DOHH2 (cell line): ENCODE measurements at regions not wholly inside any gene's neighbourhood (a gene's known extent, or its start where the extent isn't known, plus 50 kb on each side); places are given as distances from the start of the nearest gene placed in this dataset.

ENCODE experiments used
- H3F3A ChIP-seq: fragments of 200-600 bp; sonication (generic), shearing (Covaris generic); 2 replicates; pipeline ENCODE4 v1.6.0; 2016; ENCODE audit warnings: antibody characterized with exemption, mild to moderate bottlenecking; ENCODE audit not compliant: control insufficient read depth, insufficient read depth
- H3K27ac ChIP-seq: fragments of 200-600 bp; sonication (generic); 2 replicates; pipeline ENCODE4 v1.5.1; 2014; ENCODE audit warnings: low read depth, mild to moderate bottlenecking, low read length, moderate library complexity
- H3K27me3 ChIP-seq: fragments of 200-600 bp; sonication (generic); 2 replicates; pipeline ENCODE4 v1.6.1; 2014; ENCODE audit warnings: mild to moderate bottlenecking, low read length, mixed read lengths; ENCODE audit not compliant: control insufficient read depth
- H3K36me3 ChIP-seq: fragments of 200-600 bp; sonication (generic); 2 replicates; pipeline ENCODE4 v1.6.1; 2014; ENCODE audit warnings: mild to moderate bottlenecking, low read length, moderate library complexity, mixed read lengths; ENCODE audit not compliant: control insufficient read depth
- H3K4me1 ChIP-seq: fragments of 200-600 bp; sonication (generic); 2 replicates; pipeline ENCODE4 v1.6.1; 2014; ENCODE audit warnings: mild to moderate bottlenecking, low read length, mixed read lengths; ENCODE audit not compliant: control insufficient read depth
- H3K4me2 ChIP-seq: fragments of 200-600 bp; sonication (generic); 2 replicates; pipeline ENCODE4 v1.6.0; 2014; ENCODE audit warnings: mild to moderate bottlenecking, low read length, moderate library complexity
- H3K4me3 ChIP-seq: fragments of 200-600 bp; sonication (generic); 2 replicates; pipeline ENCODE4 v1.5.1; 2014; ENCODE audit warnings: mild to moderate bottlenecking, low read length, mixed read lengths
- H3K79me2 ChIP-seq: fragments of 200-600 bp; sonication (generic); 2 replicates; pipeline ENCODE4 v1.6.1; 2014; ENCODE audit warnings: mild to moderate bottlenecking, low read length, mixed read lengths; ENCODE audit not compliant: control insufficient read depth
- H3K9me2 ChIP-seq: fragments of 200-600 bp; sonication (generic); replicated peaks from 2 replicates; pipeline ENCODE4 v1.6.1; 2014; ENCODE audit warnings: mild to moderate bottlenecking, low read length, mixed read lengths; ENCODE audit not compliant: control insufficient read depth
- H3K9me3 ChIP-seq: fragments of 200-600 bp; sonication (generic); 2 replicates; pipeline ENCODE4 v1.6.1; 2014; ENCODE audit warnings: antibody characterized with exemption, low read length, mixed read lengths; ENCODE audit not compliant: control insufficient read depth, insufficient read depth
- H4K20me1 ChIP-seq: fragments of 200-600 bp; sonication (generic); 2 replicates; pipeline ENCODE4 v1.6.0; 2014; ENCODE audit warnings: low read depth, mild to moderate bottlenecking, antibody characterized with exemption, low read length, moderate library complexity; ENCODE audit not compliant: control insufficient read depth, insufficient read depth
- EZH2phosphoT487 ChIP-seq: fragments of 200-600 bp; sonication (generic); IDR thresholded peaks from 2 replicates; pipeline ENCODE4 v1.6.1; 2017; ENCODE audit warnings: borderline replicate concordance, mild to moderate bottlenecking, antibody characterized with exemption, low read length, moderate library complexity, mixed read lengths
- TF ChIP-seq, protein P1 (sequence below): fragments of 200-600 bp; sonication (generic); IDR thresholded peaks from one replicate; pipeline ENCODE4 v1.5.1; 2014; ENCODE audit warnings: antibody characterized with exemption, mild to moderate bottlenecking, low read depth, low read length; ENCODE audit not compliant: poor library complexity, severe bottlenecking

GRCh38 chr1:61620536-61620935, 104.4 kb downstream of the TM2D1 start:
- Histone ChIP-seq H3K9me2 (no peaks in the 10 kb centered on the region), H3K9me3 (no peaks in the 10 kb centered on the region), H3K36me3 (no peaks in the 10 kb centered on the region), H3K27ac (no peak overlapping the region), H3K4me2 (no peak overlapping the region), H3K79me2 (no peaks in the 10 kb centered on the region), H3K4me3 (no peak overlapping the region), H4K20me1 (no peaks in the 10 kb centered on the region), H3K4me1 (no peaks in the 10 kb centered on the region), H3K27me3 (peaks cover 4% of the 10 kb centered on the region; the same call in 1 of the 2 replicates), H3F3A (no peaks in the 10 kb centered on the region)
- no peak for TF ChIP-seq EZH2phosphoT487
- TF ChIP-seq, protein P1, sequence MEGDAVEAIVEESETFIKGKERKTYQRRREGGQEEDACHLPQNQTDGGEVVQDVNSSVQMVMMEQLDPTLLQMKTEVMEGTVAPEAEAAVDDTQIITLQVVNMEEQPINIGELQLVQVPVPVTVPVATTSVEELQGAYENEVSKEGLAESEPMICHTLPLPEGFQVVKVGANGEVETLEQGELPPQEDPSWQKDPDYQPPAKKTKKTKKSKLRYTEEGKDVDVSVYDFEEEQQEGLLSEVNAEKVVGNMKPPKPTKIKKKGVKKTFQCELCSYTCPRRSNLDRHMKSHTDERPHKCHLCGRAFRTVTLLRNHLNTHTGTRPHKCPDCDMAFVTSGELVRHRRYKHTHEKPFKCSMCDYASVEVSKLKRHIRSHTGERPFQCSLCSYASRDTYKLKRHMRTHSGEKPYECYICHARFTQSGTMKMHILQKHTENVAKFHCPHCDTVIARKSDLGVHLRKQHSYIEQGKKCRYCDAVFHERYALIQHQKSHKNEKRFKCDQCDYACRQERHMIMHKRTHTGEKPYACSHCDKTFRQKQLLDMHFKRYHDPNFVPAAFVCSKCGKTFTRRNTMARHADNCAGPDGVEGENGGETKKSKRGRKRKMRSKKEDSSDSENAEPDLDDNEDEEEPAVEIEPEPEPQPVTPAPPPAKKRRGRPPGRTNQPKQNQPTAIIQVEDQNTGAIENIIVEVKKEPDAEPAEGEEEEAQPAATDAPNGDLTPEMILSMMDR = no peak

DNA sequence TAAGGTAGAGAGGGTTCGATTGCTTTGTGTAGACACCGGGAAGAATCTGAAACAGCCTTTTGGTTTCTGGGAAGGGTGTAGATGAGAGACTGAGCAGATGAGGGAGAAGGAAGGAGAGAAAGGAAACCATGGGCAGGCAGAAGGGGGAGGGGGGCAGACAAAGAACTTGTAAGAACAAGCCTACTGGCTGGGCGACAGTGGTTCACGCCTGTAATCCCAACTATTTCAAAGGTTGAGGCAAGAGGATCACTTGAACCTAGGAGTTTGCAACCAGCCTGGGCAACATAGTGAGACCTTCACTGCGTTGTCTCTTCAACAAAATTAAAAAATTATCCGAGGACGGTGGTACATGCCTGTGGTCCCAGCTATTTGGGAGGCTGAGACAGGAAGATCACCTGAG, 106.2 kb downstream of the TM2D1 start:
- TF ChIP-seq, protein P1 = no peak
- no peak for TF ChIP-seq EZH2phosphoT487
- Histone ChIP-seq H3F3A (no peaks in the 10 kb centered on the region), H3K27me3 (peaks cover 8% of the 10 kb centered on the region; the same call in 1 of the 2 replicates), H3K27ac (no peak overlapping the region), H3K79me2 (no peaks in the 10 kb centered on the region), H3K36me3 (no peaks in the 10 kb centered on the region), H3K9me3 (no peaks in the 10 kb centered on the region), H3K4me2 (no peak overlapping the region), H3K9me2 (no peaks in the 10 kb centered on the region), H3K4me1 (no peaks in the 10 kb centered on the region), H3K4me3 (no peak overlapping the region), H4K20me1 (no peaks in the 10 kb centered on the region)

DNA sequence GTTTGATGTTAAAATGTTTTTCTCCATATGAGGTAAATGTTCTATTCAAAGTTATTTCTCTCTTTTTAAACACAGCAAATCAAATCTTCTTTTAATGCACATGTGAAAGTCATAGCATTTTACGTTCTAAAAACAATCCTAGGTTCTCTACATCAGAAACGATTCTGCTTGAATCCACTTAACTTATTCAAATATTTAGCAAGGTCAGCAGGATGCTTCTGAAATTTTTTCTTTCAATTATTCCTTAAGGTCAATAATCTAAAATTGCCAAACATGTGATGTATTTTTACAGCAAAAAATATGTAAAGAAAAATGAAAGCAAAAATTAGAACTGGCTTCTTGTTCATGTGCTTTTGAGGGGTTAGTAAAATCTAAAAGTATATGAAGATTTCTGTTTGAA, 106.7 kb downstream of the TM2D1 start:
- no peaks in the 10 kb centered on the region for H3K9me3 ChIP-seq
- no peaks in the 10 kb centered on the region for H3K36me3 ChIP-seq
- TF ChIP-seq, protein P1 = no peak
- no peak for TF ChIP-seq EZH2phosphoT487
- H3K27ac ChIP-seq = no peak overlapping the region
- no peaks in the 10 kb centered on the region for H3K4me1 ChIP-seq
- H3K4me2 ChIP-seq = no peak overlapping the region
- no peaks in the 10 kb centered on the region for H3K9me2 ChIP-seq
- no peaks in the 10 kb centered on the region for H4K20me1 ChIP-seq
- peaks cover 8% of the 10 kb centered on the region; the same call in 1 of the 2 replicates for H3K27me3 ChIP-seq
- H3K4me3 ChIP-seq = no peak overlapping the region
- H3K79me2 ChIP-seq = no peaks in the 10 kb centered on the region
- H3F3A ChIP-seq = no peaks in the 10 kb centered on the region
